Right hindlimb (tissue), 1 donor: ENCODE measurements at regions not wholly inside any gene's neighbourhood (a gene's known extent, or its start where the extent isn't known, plus 50 kb on each side); places are given as distances from the start of the nearest gene placed in this dataset.
"Not testable (repeated sequence)": the region's sequence is repeated elsewhere in the genome, so short reads cannot be mapped to it uniquely, and the experiment has no call there.

Experiments
- DNase-seq: peaks from one replicate; pipeline ENCODE4 v3.0.0-alpha.2; 2018

- DNase-seq: no peak
Observed at GRCh38 chr12:127161466-127161865, 1105.5 kb upstream of the TMEM132C start.

GRCh38 chr12:127162307-127162706 lies 1104.7 kb upstream of the TMEM132C start:
- no peak for DNase-seq

GRCh38 chr12:127162902-127163301 lies 1104.1 kb upstream of the TMEM132C start:
- DNase-seq: no peak

- peak; percentile 88 for DNase-seq
Observed at GRCh38 chr12:127165567-127166392, 1101.2 kb upstream of the TMEM132C start.

GRCh38 chr12:127169321-127170181 lies 1097.4 kb upstream of the TMEM132C start:
- DNase-seq: no peak

- no peak for DNase-seq
Observed at GRCh38 chr12:127170226-127171180, 1096.5 kb upstream of the TMEM132C start.

- DNase-seq: no peak
Observed at GRCh38 chr12:127172861-127173260, 1094.1 kb upstream of the TMEM132C start.

GRCh38 chr12:127173971-127174370 lies 1093.0 kb upstream of the TMEM132C start:
- DNase-seq: not testable (repeated sequence)

- DNase-seq: no peak
Observed at GRCh38 chr12:127174881-127175280, 1092.1 kb upstream of the TMEM132C start.

GRCh38 chr12:127175361-127175760 lies 1091.6 kb upstream of the TMEM132C start:
- no peak for DNase-seq

GRCh38 chr12:127176804-127177203 lies 1090.2 kb upstream of the TMEM132C start:
- no peak for DNase-seq

GRCh38 chr12:127178052-127178451 lies 1088.9 kb upstream of the TMEM132C start:
- DNase-seq: no peak

- DNase-seq: no peak
Observed at GRCh38 chr12:127178463-127178862, 1088.5 kb upstream of the TMEM132C start.

GRCh38 chr12:127179176-127179575 lies 1087.8 kb upstream of the TMEM132C start:
- DNase-seq: no peak

- DNase-seq: peak; percentile 28
Observed at GRCh38 chr12:127182018-127182417, 1085.0 kb upstream of the TMEM132C start.

- DNase-seq: no peak
Observed at GRCh38 chr12:127189992-127190391, 1077.0 kb upstream of the TMEM132C start.

- DNase-seq: no peak
Observed at GRCh38 chr12:127191129-127191528, 1075.8 kb upstream of the TMEM132C start.

GRCh38 chr12:127192391-127192790 lies 1074.6 kb upstream of the TMEM132C start:
- DNase-seq: no peak

- no peak for DNase-seq
Observed at GRCh38 chr12:127193341-127193740, 1073.6 kb upstream of the TMEM132C start.

- no peak for DNase-seq
Observed at GRCh38 chr12:127194176-127194575, 1072.8 kb upstream of the TMEM132C start.

- DNase-seq: no peak
Observed at GRCh38 chr12:127205781-127206555, 1061.0 kb upstream of the TMEM132C start.

- DNase-seq: no peak
Observed at GRCh38 chr12:127209318-127209717, 1057.7 kb upstream of the TMEM132C start.
